HG03045 (cell line): ENCODE measurements at regions not wholly inside any gene's neighbourhood (a gene's known extent, or its start where the extent isn't known, plus 50 kb on each side); places are given as distances from the start of the nearest gene placed in this dataset.
A peak's percentile ranks its signal among the peaks of the same experiment; 100 is the strongest.

Experiments
- ATAC-seq: cut with Tn5 transposase; IDR thresholded peaks from one replicate; pipeline ENCODE4 v1.9.1; 2021; ENCODE audit warnings: mild to moderate bottlenecking, moderate library complexity; ENCODE audit not compliant: unreplicated experiment

GRCh38 chr4:138894709-138895108 is 120.9 kb upstream of the NOCT start:
- ATAC-seq: no peak

- no peak for ATAC-seq
These were observed 121.6 kb upstream of the NOCT start for GRCh38 chr4:138894011-138894410.

- ATAC-seq: no peak
These were observed 122.8 kb upstream of the NOCT start for GRCh38 chr4:138892483-138893407.

- no peak for ATAC-seq
These were observed 124.0 kb upstream of the NOCT start for GRCh38 chr4:138891631-138892031.

- ATAC-seq: no peak
These were observed 124.5 kb upstream of the NOCT start for GRCh38 chr4:138890891-138891570.

GRCh38 chr4:138889216-138889615 is 126.4 kb upstream of the NOCT start:
- no peak for ATAC-seq

- no peak for ATAC-seq
These were observed 127.8 kb upstream of the NOCT start for GRCh38 chr4:138887741-138888140.

GRCh38 chr4:138887341-138887740 is 128.2 kb upstream of the NOCT start:
- ATAC-seq: no peak

GRCh38 chr4:138879757-138880156 is 135.8 kb upstream of the NOCT start:
- no peak for ATAC-seq

GRCh38 chr4:138875891-138876608 is 139.5 kb upstream of the NOCT start:
- no peak for ATAC-seq

- no peak for ATAC-seq
These were observed 144.1 kb upstream of the NOCT start for GRCh38 chr4:138871555-138871875.

GRCh38 chr4:138870737-138871554 is 144.6 kb upstream of the NOCT start:
- ATAC-seq: peak; percentile 62

- ATAC-seq: no peak
These were observed 145.9 kb upstream of the NOCT start for GRCh38 chr4:138869631-138870030.

GRCh38 chr4:138869165-138869564 is 146.4 kb upstream of the NOCT start:
- no peak for ATAC-seq

GRCh38 chr4:138868562-138868961 is 147.0 kb upstream of the NOCT start:
- no peak for ATAC-seq

GRCh38 chr4:138867404-138867803 is 148.2 kb upstream of the NOCT start:
- no peak for ATAC-seq

GRCh38 chr4:138866314-138866713 is 149.3 kb upstream of the NOCT start:
- ATAC-seq: no peak

- ATAC-seq: no peak
These were observed 149.8 kb upstream of the NOCT start for GRCh38 chr4:138865765-138866164.

GRCh38 chr4:138864961-138865720 is 150.4 kb upstream of the NOCT start:
- ATAC-seq: no peak

- no peak for ATAC-seq
These were observed 152.4 kb upstream of the NOCT start for GRCh38 chr4:138863160-138863559.
